NCI-H2171 (cell line): ENCODE measurements at regions not wholly inside any gene's neighbourhood (a gene's known extent, or its start where the extent isn't known, plus 50 kb on each side); places are given as distances from the start of the nearest gene placed in this dataset.
"Not testable (repeated sequence)": the region's sequence is repeated elsewhere in the genome, so short reads cannot be mapped to it uniquely, and the experiment has no call there.

ENCODE experiments used
- DNase-seq: peaks from one replicate; lab custom pipeline; 2025; lab: John Stamatoyannopoulos, UW

GRCh38 chr2:35932276-35932963, 423.2 kb upstream of the CRIM1 start:
- DNase-seq: no peak

DNA sequence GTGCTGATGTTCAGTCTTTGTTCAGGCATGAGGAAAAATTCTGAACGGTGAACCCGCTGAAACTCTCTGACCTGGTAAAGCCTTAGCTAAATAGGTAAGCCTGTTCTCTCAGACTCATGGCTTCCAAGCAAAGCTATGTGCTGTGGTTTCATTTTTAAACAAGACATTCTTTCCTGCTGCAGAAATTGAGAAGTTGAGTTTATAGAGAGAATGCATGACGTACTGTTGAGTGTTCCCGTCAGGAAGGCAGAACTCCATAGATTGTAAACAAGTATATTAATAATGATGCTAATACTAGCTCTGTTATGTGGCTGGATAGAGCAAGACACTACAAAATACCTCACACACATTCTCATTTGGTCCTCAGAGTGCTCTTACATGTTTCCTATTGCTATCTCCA, 424.0 kb upstream of the CRIM1 start:
- DNase-seq: no peak

- no peak for DNase-seq
Measured at GRCh38 chr2:35931115-35931514, 424.5 kb upstream of the CRIM1 start.

DNA sequence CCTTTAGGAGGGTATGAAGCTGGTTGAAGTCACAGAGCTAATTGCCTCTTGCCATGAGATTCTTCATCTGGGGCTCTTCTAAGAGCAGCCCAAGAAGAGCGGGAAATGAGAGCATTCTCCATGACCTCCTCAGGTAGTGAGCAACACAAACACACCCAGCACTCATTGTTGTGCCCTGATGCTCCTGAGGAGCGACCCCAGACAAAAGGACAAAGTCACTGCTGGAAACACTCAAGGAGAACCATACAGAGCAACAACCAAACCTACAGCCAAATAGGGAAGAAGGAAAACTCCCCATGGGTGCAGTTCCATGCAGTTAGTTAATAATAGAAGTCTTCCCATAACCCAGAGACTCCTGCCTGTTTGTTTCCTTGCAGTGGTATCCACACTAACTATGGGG, 426.0 kb upstream of the CRIM1 start:
- DNase-seq: no peak

DNA sequence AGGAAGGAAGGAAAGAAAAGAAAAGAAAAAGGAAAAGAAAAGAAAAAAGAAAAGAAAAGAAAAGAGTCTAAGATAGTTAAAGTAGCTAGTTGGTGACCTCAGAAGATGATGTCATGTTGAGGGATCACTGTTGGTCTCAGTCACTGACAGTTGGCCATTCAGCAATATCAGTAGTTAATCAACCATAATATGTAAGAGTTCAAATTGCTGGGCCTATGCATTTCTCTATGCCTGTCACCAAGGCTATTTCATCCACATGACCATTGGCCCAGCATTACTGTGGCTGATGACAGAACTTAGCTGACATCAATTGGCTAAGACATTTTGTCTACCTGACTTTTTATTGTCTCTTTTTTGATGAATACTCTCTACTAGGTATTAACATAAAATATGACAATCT, 435.5 kb upstream of the CRIM1 start:
- DNase-seq: no peak

GRCh38 chr2:35915261-35915660, 440.3 kb upstream of the CRIM1 start:
- DNase-seq: no peak

- DNase-seq: no peak
Measured at GRCh38 chr2:35891936-35892335, 463.6 kb upstream of the CRIM1 start.

DNA sequence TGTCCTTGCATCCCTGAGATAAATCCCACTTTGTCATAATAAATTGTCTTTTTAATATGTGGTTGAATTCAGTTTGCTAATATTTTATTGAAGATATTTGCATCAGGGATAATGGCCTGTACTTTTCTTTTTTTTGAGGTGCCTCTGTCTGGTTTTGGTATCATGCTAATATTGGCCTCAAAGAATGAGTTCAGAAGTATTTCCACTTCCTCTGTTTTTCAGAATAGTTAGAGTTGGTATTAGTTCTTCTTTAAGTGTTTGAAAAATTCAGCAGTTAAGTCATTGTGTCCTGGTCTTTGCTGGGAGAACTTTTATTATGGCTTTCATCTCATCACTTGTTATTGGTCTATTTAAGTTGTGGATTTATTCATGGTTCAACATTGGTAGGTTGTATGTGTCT, 464.1 kb upstream of the CRIM1 start:
- DNase-seq: no peak

GRCh38 chr2:35887146-35887545, 468.4 kb upstream of the CRIM1 start:
- no peak for DNase-seq

GRCh38 chr2:35873921-35874320, 481.7 kb upstream of the CRIM1 start:
- no peak for DNase-seq

DNA sequence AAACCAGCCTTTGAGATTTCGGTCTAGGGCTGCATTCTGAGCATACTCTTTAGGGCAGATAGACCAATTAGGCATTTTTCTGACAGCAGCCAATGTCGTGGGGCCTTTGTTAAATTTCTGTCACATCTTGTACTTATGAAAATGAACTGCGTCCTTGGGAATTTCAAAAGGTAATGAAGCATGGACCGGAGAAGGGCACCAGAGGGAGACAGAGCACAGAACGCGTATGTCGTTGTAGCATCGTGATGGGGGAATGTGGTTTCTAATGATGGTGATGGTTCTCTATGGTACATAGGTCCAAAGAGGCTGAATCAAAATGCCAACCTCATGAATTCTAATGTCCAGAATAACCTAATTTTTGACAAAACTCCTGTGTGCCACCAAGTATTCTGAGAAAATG, 483.9 kb upstream of the CRIM1 start:
- DNase-seq: no peak

- no peak for DNase-seq
Measured at GRCh38 chr2:35870713-35871112, 484.9 kb upstream of the CRIM1 start.

DNA sequence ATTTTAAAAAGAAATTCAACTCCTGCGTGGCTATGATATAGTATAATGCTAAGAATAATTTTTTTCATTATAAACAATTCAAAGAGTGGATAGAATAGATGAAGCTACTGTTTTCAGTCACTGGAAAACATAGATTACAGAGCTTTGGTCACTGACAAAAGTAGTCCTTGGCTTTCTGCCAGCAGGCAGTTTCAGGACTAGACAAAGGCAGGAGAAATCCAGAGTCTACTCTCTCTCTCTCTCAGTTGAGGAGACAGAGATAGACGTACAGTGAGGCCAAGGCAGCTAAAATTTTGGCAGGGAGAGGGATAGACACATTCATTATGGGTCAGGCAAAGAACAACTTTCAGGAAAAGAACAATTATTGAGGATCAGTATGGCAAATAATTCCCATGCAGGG, 491.4 kb upstream of the CRIM1 start:
- DNase-seq: no peak

GRCh38 chr2:35858216-35858615, 497.4 kb upstream of the CRIM1 start:
- no peak for DNase-seq

GRCh38 chr2:35857498-35857897, 498.1 kb upstream of the CRIM1 start:
- DNase-seq: no peak

DNA sequence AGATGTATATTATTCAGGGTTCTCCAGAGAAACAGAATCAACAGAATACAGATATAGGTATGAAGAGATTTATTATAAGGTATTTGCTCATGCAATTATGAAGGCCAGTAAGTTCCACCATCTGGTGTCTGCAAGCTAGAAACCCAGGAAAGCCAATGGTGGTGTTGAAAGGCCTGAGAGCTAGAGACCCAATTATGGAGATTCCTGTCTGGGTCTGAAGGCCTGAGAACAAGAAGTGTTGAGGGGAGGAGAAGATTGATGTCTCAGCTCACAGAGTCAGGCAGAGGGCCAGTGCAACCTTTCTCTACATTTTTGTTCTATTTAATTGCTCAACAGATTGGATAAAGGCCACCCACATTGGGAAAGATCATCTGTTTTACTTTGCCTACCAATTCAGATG, 524.2 kb upstream of the CRIM1 start:
- DNase-seq: no peak

DNA sequence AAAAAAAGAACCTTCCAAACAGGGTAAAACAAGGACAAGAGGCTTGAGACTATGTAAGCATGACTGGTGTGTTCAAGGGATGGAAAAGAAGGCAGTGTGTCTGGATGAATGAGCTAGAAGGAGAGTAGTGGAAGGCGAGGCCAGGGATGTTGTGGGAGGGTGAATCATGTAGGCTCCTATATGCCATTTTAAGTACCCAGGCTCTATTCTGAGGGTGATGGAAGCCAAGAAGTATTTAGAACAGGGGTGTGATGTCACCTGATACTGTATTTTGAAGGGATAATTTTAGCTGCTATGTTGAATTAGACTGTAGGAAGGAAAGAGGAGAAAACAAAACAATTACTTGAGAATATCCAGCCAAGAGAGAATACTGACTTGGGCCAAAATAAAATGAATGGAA, 524.7 kb upstream of the CRIM1 start:
- no peak for DNase-seq

GRCh38 chr2:35827086-35827485, 528.5 kb upstream of the CRIM1 start:
- DNase-seq: no peak

- no peak for DNase-seq
Measured at GRCh38 chr2:35822716-35823115, 532.9 kb upstream of the CRIM1 start.

- DNase-seq: no peak
Measured at GRCh38 chr2:35821675-35822074, 533.9 kb upstream of the CRIM1 start.

- no peak for DNase-seq
Measured at GRCh38 chr2:35820391-35820790, 535.2 kb upstream of the CRIM1 start.

DNA sequence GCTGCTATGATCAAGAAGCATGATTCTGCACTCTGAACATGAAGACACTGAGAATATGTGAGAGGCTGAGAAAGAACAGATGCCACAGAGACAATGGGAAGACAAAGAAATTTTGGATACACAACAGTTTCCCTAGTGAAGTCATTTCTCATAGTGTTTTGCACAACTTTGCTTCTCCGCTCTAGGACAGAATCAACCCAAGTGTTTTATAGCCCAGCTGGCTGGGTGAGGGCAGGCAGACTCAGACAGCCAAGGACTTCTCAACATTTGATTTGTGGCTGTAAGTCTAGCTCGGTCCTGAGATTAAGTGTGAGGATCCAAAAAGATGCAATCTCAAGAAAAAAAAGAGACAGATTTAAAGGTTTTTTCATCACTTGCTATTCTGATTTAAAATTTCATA, 536.5 kb upstream of the CRIM1 start:
- DNase-seq: no peak

- not testable (repeated sequence) for DNase-seq
Measured at GRCh38 chr2:35818359-35818758, 537.2 kb upstream of the CRIM1 start.

DNA sequence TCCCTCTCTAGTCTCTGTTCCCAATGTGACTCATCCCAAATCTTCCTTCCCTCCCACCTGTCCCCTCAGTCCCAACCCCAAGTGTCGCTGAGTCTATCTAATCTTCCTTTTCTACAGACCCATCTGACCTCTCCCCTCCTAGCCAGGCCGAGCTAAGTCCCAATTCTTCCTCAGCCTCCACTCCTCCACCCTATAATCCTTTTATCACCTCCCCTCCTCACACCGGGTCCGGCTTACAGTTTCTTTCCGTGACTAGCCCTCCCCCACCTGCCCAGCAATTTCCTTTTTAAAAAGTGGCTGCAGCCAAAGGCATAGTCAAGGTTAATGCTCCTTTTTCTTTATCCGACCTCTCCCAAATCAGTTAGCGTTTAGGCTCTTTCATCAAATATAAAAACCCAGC, 541.0 kb upstream of the CRIM1 start:
- not testable (repeated sequence) for DNase-seq

GRCh38 chr2:35803126-35803525, 552.5 kb upstream of the CRIM1 start:
- no peak for DNase-seq
